SK-N-SH (cell line): ENCODE measurements at regions not wholly inside any gene's neighbourhood (a gene's known extent, or its start where the extent isn't known, plus 50 kb on each side); places are given as distances from the start of the nearest gene placed in this dataset.

ENCODE experiments used
- CHD2 ChIP-seq: fragments of 150-350 bp; IDR thresholded peaks from 2 replicates; pipeline ENCODE4 v1.6.1; 2018; ENCODE audit warnings: low read length; ENCODE audit not compliant: partially characterized antibody
- EZH2phosphoT487 ChIP-seq: fragments of 200-600 bp; sonication (generic); IDR thresholded peaks from 2 replicates; pipeline ENCODE4 v1.6.1; 2017; ENCODE audit warnings: low read depth, mixed run types, mild to moderate bottlenecking, antibody characterized with exemption, moderate library complexity, borderline replicate concordance
- GATA2 ChIP-seq: sonication (generic); formaldehyde crosslinking; IDR thresholded peaks from 2 replicates; pipeline ENCODE4 v1.5.0; 2020; ENCODE audit warnings: mild to moderate bottlenecking, missing genetic modification reagents
- NFIC ChIP-seq: IDR thresholded peaks from 2 replicates; pipeline ENCODE4 v1.4.0; 2012; ENCODE audit warnings: borderline replicate concordance
- POLR2AphosphoS5 ChIP-seq: IDR thresholded peaks from 2 replicates; pipeline ENCODE4 v1.6.1; 2012; ENCODE audit warnings: low read depth, low read length
- RAD21 ChIP-seq: IDR thresholded peaks from 2 replicates; pipeline ENCODE4 v1.6.1; 2012; ENCODE audit warnings: mild to moderate bottlenecking, low read length
- SIN3A ChIP-seq: IDR thresholded peaks from 2 replicates; pipeline ENCODE4 v1.6.1; 2012; ENCODE audit warnings: low read depth, mild to moderate bottlenecking, low read length, moderate library complexity, borderline replicate concordance
- SMC3 ChIP-seq: IDR thresholded peaks from 2 replicates; pipeline ENCODE4 v1.6.1; 2012; ENCODE audit warnings: low read depth, low read length, improper control_type of control experiment
- TAF1 ChIP-seq: IDR thresholded peaks from 2 replicates; pipeline ENCODE4 v1.6.1; 2012; ENCODE audit warnings: low read depth, mild to moderate bottlenecking, low read length, moderate library complexity, borderline replicate concordance
- TF ChIP-seq, protein P1 (sequence below): fragments of 200-600 bp; sonication (generic); IDR thresholded peaks from 2 replicates; pipeline ENCODE4 v1.6.1; 2017; ENCODE audit warnings: antibody characterized with exemption, mild to moderate bottlenecking, moderate library complexity
- TF ChIP-seq, protein P2 (sequence below): fragments of 150-350 bp; IDR thresholded peaks from 2 replicates; pipeline ENCODE4 v1.6.1; 2016; ENCODE audit warnings: mild to moderate bottlenecking, low read depth, low read length
- TF ChIP-seq, protein P3 (sequence below): IDR thresholded peaks from 2 replicates; pipeline ENCODE4 v1.4.0; 2012; ENCODE audit warnings: low read depth, borderline replicate concordance
- TF ChIP-seq, protein P4 (sequence below): IDR thresholded peaks from 2 replicates; pipeline ENCODE4 v1.4.0; 2012; ENCODE audit warnings: low read depth, borderline replicate concordance

GRCh38 chr18:24770311-24771024 is 310.0 kb downstream of the HRH4 start:
- TF ChIP-seq SMC3 (no peak), RAD21 (no peak), POLR2AphosphoS5 (no peak), TAF1 (no peak), CHD2 (no peak), SIN3A (no peak), GATA2 (CRISPR knock-in tag) (no peak), EZH2phosphoT487 (no peak), NFIC (no peak)
- TF ChIP-seq, protein P1, sequence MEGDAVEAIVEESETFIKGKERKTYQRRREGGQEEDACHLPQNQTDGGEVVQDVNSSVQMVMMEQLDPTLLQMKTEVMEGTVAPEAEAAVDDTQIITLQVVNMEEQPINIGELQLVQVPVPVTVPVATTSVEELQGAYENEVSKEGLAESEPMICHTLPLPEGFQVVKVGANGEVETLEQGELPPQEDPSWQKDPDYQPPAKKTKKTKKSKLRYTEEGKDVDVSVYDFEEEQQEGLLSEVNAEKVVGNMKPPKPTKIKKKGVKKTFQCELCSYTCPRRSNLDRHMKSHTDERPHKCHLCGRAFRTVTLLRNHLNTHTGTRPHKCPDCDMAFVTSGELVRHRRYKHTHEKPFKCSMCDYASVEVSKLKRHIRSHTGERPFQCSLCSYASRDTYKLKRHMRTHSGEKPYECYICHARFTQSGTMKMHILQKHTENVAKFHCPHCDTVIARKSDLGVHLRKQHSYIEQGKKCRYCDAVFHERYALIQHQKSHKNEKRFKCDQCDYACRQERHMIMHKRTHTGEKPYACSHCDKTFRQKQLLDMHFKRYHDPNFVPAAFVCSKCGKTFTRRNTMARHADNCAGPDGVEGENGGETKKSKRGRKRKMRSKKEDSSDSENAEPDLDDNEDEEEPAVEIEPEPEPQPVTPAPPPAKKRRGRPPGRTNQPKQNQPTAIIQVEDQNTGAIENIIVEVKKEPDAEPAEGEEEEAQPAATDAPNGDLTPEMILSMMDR: no peak
- TF ChIP-seq, protein P2, sequence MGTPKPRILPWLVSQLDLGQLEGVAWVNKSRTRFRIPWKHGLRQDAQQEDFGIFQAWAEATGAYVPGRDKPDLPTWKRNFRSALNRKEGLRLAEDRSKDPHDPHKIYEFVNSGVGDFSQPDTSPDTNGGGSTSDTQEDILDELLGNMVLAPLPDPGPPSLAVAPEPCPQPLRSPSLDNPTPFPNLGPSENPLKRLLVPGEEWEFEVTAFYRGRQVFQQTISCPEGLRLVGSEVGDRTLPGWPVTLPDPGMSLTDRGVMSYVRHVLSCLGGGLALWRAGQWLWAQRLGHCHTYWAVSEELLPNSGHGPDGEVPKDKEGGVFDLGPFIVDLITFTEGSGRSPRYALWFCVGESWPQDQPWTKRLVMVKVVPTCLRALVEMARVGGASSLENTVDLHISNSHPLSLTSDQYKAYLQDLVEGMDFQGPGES: no peak
- TF ChIP-seq, protein P3, sequence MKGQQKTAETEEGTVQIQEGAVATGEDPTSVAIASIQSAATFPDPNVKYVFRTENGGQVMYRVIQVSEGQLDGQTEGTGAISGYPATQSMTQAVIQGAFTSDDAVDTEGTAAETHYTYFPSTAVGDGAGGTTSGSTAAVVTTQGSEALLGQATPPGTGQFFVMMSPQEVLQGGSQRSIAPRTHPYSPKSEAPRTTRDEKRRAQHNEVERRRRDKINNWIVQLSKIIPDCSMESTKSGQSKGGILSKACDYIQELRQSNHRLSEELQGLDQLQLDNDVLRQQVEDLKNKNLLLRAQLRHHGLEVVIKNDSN: no peak
- TF ChIP-seq, protein P4, sequence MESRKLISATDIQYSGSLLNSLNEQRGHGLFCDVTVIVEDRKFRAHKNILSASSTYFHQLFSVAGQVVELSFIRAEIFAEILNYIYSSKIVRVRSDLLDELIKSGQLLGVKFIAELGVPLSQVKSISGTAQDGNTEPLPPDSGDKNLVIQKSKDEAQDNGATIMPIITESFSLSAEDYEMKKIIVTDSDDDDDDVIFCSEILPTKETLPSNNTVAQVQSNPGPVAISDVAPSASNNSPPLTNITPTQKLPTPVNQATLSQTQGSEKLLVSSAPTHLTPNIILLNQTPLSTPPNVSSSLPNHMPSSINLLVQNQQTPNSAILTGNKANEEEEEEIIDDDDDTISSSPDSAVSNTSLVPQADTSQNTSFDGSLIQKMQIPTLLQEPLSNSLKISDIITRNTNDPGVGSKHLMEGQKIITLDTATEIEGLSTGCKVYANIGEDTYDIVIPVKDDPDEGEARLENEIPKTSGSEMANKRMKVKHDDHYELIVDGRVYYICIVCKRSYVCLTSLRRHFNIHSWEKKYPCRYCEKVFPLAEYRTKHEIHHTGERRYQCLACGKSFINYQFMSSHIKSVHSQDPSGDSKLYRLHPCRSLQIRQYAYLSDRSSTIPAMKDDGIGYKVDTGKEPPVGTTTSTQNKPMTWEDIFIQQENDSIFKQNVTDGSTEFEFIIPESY: no peak
